ENCODE measurements at regions not wholly inside any gene's neighbourhood (a gene's known extent, or its start where the extent isn't known, plus 50 kb on each side); places are given as distances from the start of the nearest gene placed in this dataset.

GRCh38 chr12:13451776-13452175, 255.2 kb downstream of the EMP1 start:
- no peak for DNase-seq (ENCODE audit: low read depth in 2 of 3, low spot score in 2 of 3)

GRCh38 chr12:13450231-13451080, 253.9 kb downstream of the EMP1 start:
- no peak for DNase-seq (ENCODE audit: low read depth in 2 of 3, low spot score in 2 of 3)

- no peak for DNase-seq (ENCODE audit: low read depth in 2 of 3, low spot score in 2 of 3)
Measured at GRCh38 chr12:13444076-13444475, 247.6 kb downstream of the EMP1 start.

GRCh38 chr12:13443498-13443897, 247.0 kb downstream of the EMP1 start:
- DNase-seq (ENCODE audit: low read depth in 2 of 3, low spot score in 2 of 3) = no peak

- DNase-seq (ENCODE audit: low read depth in 2 of 3, low spot score in 2 of 3) = no peak
Measured at GRCh38 chr12:13443028-13443427, 246.5 kb downstream of the EMP1 start.

GRCh38 chr12:13442457-13442856, 245.9 kb downstream of the EMP1 start:
- DNase-seq (ENCODE audit: low read depth in 2 of 3, low spot score in 2 of 3) = no peak

- no peak for DNase-seq (ENCODE audit: low read depth in 2 of 3, low spot score in 2 of 3)
Measured at GRCh38 chr12:13440844-13441243, 244.3 kb downstream of the EMP1 start.

- DNase-seq (ENCODE audit: low read depth in 2 of 3, low spot score in 2 of 3) = no peak
Measured at GRCh38 chr12:13437541-13437940, 241.0 kb downstream of the EMP1 start.

GRCh38 chr12:13436696-13437391, 240.3 kb downstream of the EMP1 start:
- DNase-seq (ENCODE audit: low read depth in 2 of 3, low spot score in 2 of 3) = no peak

- DNase-seq (ENCODE audit: low read depth in 2 of 3, low spot score in 2 of 3) = no peak
Measured at GRCh38 chr12:13436182-13436581, 239.7 kb downstream of the EMP1 start.

GRCh38 chr12:13435235-13435933, 238.9 kb downstream of the EMP1 start:
- no peak for DNase-seq (ENCODE audit: low read depth in 2 of 3, low spot score in 2 of 3)

- DNase-seq (ENCODE audit: low read depth in 2 of 3, low spot score in 2 of 3) = no peak
Measured at GRCh38 chr12:13433768-13434167, 237.2 kb downstream of the EMP1 start.

GRCh38 chr12:13431041-13431440, 234.5 kb downstream of the EMP1 start:
- no peak for DNase-seq (ENCODE audit: low read depth in 2 of 3, low spot score in 2 of 3)

GRCh38 chr12:13428538-13429265, 232.2 kb downstream of the EMP1 start:
- DNase-seq (ENCODE audit: low read depth in 2 of 3, low spot score in 2 of 3) = no peak

- no peak for DNase-seq (ENCODE audit: low read depth in 2 of 3, low spot score in 2 of 3)
Measured at GRCh38 chr12:13425766-13426165, 229.2 kb downstream of the EMP1 start.

GRCh38 chr12:13422291-13422690, 225.8 kb downstream of the EMP1 start:
- no peak for DNase-seq (ENCODE audit: low read depth in 2 of 3, low spot score in 2 of 3)

- DNase-seq (ENCODE audit: low read depth in 2 of 3, low spot score in 2 of 3) = no peak
Measured at GRCh38 chr12:13417516-13417915, 221.0 kb downstream of the EMP1 start.

- no peak for DNase-seq (ENCODE audit: low read depth in 2 of 3, low spot score in 2 of 3)
Measured at GRCh38 chr12:13411287-13411686, 214.8 kb downstream of the EMP1 start.

GRCh38 chr12:13405961-13406703, 209.6 kb downstream of the EMP1 start:
- no peak for DNase-seq (ENCODE audit: low read depth in 2 of 3, low spot score in 2 of 3)

GRCh38 chr12:13404631-13405473, 208.3 kb downstream of the EMP1 start:
- DNase-seq (ENCODE audit: low read depth in 2 of 3, low spot score in 2 of 3) = no peak
